ENCODE measurements at regions not wholly inside any gene's neighbourhood (a gene's known extent, or its start where the extent isn't known, plus 50 kb on each side); places are given as distances from the start of the nearest gene placed in this dataset.

DNA sequence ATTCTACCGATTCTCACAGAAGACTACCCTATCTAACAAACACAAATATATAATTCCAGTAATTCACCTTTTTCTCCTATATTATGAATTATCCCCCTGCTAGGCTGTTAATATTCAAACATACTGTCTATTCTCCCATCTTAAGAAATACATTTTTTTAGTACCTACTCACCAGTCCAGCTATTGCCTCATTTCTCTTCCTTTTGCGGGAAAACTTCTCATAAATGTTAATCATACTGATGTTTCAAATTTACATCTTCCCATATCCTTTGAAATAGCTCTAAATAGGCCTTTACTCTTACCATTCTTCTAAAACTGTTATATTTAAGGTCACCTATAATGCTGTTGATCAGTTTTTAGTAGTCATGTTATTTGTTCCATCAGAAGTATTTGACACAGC is 759.1 kb upstream of the SLIT2 start:
- 100% methylated on average over 1 of the region's 2 CpGs for WGBS (ENCODE audit: insufficient coverage)

GRCh38 chr4:19486400-19486799 is 765.3 kb upstream of the SLIT2 start:
- H3K27me3 Mint-ChIP-seq (ENCODE audit: low read depth in 3 of 3) = no peaks in the 10 kb centered on the region
- no peak overlapping the region for H3K4me2 ChIP-seq (replicated peaks; ENCODE audit: extremely low read depth, low read length, poor library complexity, severe bottlenecking)
- no peaks in the 10 kb centered on the region for H3K79me2 ChIP-seq (ENCODE audit: insufficient read depth, low read length)
- intact Hi-C loops (cut with micrococcal nuclease) = no loop called here
- no peak overlapping the region for H3K4me3 Mint-ChIP-seq
- H3K4me1 Mint-ChIP-seq = no peaks in the 10 kb centered on the region
- no peaks in the 10 kb centered on the region for H3K36me3 ChIP-seq (replicated peaks in 1 of 2; ENCODE audit: control insufficient read depth in 1 of 2, insufficient read depth in 2 of 2, low read length in 2 of 2)
- no peak overlapping the region for H3K4me3 ChIP-seq (replicated peaks in 1 of 3; ENCODE audit: low read depth in 2 of 3, low read length in 3 of 3)
- no peaks in the 10 kb centered on the region for H3K4me1 ChIP-seq (ENCODE audit: control insufficient read depth in 1 of 2, insufficient read depth in 2 of 2, low read length in 2 of 2)
- H3K27me3 ChIP-seq (ENCODE audit: control insufficient read depth in 2 of 2, insufficient read depth in 2 of 2, low read length in 2 of 2) = no peaks in the 10 kb centered on the region
- H3K36me3 Mint-ChIP-seq = no peaks in the 10 kb centered on the region
- no peak for TF ChIP-seq CTCF (IDR thresholded peaks at IDR 0.05)
- H3K27ac ChIP-seq (ENCODE audit: low read depth in 1 of 2, low read length in 2 of 2) = no peak overlapping the region
- no peaks in the 10 kb centered on the region for H4K20me1 ChIP-seq (ENCODE audit: insufficient read depth, low read length)
- no peak overlapping the region for H3K27ac Mint-ChIP-seq
- peaks cover 0 to 3% (median 2%) of the 10 kb centered on the region in 7 donors for H3K9me3 Mint-ChIP-seq
- H3K9ac ChIP-seq (ENCODE audit: insufficient read depth, low read length, poor library complexity, severe bottlenecking) = no peak overlapping the region
- no peaks in the 10 kb centered on the region for H3K9me3 ChIP-seq (replicated peaks in 1 of 2; ENCODE audit: control insufficient read depth in 1 of 2, insufficient read depth in 1 of 2, low read length in 2 of 2)
- WGBS (ENCODE audit: insufficient coverage) = 100% methylated on average over 1 of the region's 3 CpGs
- no peak overlapping the region for H2AFZ ChIP-seq (ENCODE audit: insufficient read depth, low read depth, low read length, poor library complexity, severe bottlenecking)
- DNase-seq = no peak

More for the DNA sequence above, 759.1 kb upstream of the SLIT2 start:
- H3K4me3 ChIP-seq (replicated peaks in 1 of 3; ENCODE audit: low read depth in 2 of 3, low read length in 3 of 3) = no peak overlapping the region
- no peak overlapping the region for H3K4me3 Mint-ChIP-seq
- H3K36me3 ChIP-seq (replicated peaks in 1 of 2; ENCODE audit: control insufficient read depth in 1 of 2, insufficient read depth in 2 of 2, low read length in 2 of 2) = no peaks in the 10 kb centered on the region
- no peaks in the 10 kb centered on the region for H3K9me3 ChIP-seq (replicated peaks in 1 of 2; ENCODE audit: control insufficient read depth in 1 of 2, insufficient read depth in 1 of 2, low read length in 2 of 2)
- no peak overlapping the region for H2AFZ ChIP-seq (ENCODE audit: insufficient read depth, low read depth, low read length, poor library complexity, severe bottlenecking)
- no peak overlapping the region for H3K4me2 ChIP-seq (replicated peaks; ENCODE audit: extremely low read depth, low read length, poor library complexity, severe bottlenecking)
- H3K9me3 Mint-ChIP-seq = peaks cover 0 to 2% (median 0%) of the 10 kb centered on the region in 7 donors
- no peak for TF ChIP-seq CTCF (IDR thresholded peaks at IDR 0.05)
- H3K27ac ChIP-seq (ENCODE audit: low read depth in 1 of 2, low read length in 2 of 2) = no peak overlapping the region
- DNase-seq = no peak
- no peak overlapping the region for H3K9ac ChIP-seq (ENCODE audit: insufficient read depth, low read length, poor library complexity, severe bottlenecking)
- H3K27me3 ChIP-seq (ENCODE audit: control insufficient read depth in 2 of 2, insufficient read depth in 2 of 2, low read length in 2 of 2) = no peaks in the 10 kb centered on the region
- H3K4me1 ChIP-seq (ENCODE audit: control insufficient read depth in 1 of 2, insufficient read depth in 2 of 2, low read length in 2 of 2) = no peaks in the 10 kb centered on the region
- H3K36me3 Mint-ChIP-seq = no peaks in the 10 kb centered on the region
- H3K4me1 Mint-ChIP-seq = no peaks in the 10 kb centered on the region
- H3K27ac Mint-ChIP-seq = no peak overlapping the region
- no peaks in the 10 kb centered on the region for H3K79me2 ChIP-seq (ENCODE audit: insufficient read depth, low read length)
- intact Hi-C loops (cut with micrococcal nuclease) = no loop called here
- H4K20me1 ChIP-seq (ENCODE audit: insufficient read depth, low read length) = no peaks in the 10 kb centered on the region
- H3K27me3 Mint-ChIP-seq (ENCODE audit: low read depth in 3 of 3) = no peaks in the 10 kb centered on the region
